ENCODE measurements at regions not wholly inside any gene's neighbourhood (a gene's known extent, or its start where the extent isn't known, plus 50 kb on each side); places are given as distances from the start of the nearest gene placed in this dataset.

DNA sequence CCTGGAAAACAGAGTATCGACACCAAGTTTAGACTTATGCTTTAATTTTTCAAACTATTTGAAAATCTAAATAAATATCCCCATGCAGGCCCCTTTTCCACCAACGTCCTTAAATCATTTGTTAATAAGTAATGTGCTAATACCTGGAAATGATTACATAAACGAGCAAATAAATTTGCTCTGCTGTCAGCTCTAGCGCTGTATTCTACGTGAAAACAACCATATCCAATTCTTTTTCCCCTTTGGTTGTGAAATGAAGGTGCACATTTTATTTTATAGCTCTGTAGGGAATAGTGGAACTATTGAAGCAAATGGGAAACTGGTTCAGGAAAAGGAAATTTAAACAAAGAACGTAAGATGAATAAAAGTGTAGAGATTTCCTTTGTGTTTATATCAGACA is 137.7 kb upstream of the ZNF608 start:
- TF ChIP-seq POLR2A (IDR thresholded peaks at IDR 0.05) (no peak), CTCF (IDR thresholded peaks at IDR 0.05) (no peak), POLR2AphosphoS5 (IDR thresholded peaks at IDR 0.05) (no peak)

All from sigmoid colon (tissue), 4 donors.